ENCODE measurements at regions not wholly inside any gene's neighbourhood (a gene's known extent, or its start where the extent isn't known, plus 50 kb on each side); places are given as distances from the start of the nearest gene placed in this dataset.
"Not testable (repeated sequence)": the region's sequence is repeated elsewhere in the genome, so short reads cannot be mapped to it uniquely, and the experiment has no call there.

DNA sequence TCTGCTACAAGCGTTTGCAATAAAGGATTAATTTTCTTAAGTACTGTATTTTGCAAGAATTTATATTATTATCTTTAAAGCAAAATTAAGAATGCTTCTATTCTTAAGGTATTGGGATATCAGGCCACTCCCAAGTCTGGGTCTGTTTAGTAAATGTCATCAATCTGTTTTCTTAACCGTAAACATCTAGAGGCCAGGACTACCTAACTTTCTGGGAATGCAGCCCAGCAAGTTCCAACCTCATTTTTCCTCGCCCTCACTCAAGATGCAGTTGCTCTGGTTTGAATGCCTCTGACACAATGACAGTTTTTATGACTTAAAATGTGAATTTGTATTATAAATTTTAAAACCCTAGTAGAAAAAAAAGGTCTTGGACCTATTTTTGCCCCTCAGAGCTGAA, 143.5 kb downstream of the INHBA start:
- Histone ChIP-seq H3K4me3 (ENCODE audit: severe bottlenecking) (no peak overlapping the region), H3K4me1 (ENCODE audit: insufficient read depth, poor library complexity, severe bottlenecking) (no peaks in the 10 kb centered on the region), H3K36me3 (ENCODE audit: low read depth) (no peaks in the 10 kb centered on the region), H3K9me3 (ENCODE audit: severe bottlenecking) (no peaks in the 10 kb centered on the region), H3K27ac (ENCODE audit: poor library complexity, severe bottlenecking) (no peak overlapping the region), H3K27me3 (ENCODE audit: insufficient read depth, poor library complexity, severe bottlenecking) (no peaks in the 10 kb centered on the region)
- TF ChIP-seq CTCF (IDR thresholded peaks at IDR 0.05; ENCODE audit: poor library complexity, severe bottlenecking): no peak
- no peak for DNase-seq (ENCODE audit: low spot score)
- no peak for ATAC-seq (ENCODE audit: low read depth)

DNA sequence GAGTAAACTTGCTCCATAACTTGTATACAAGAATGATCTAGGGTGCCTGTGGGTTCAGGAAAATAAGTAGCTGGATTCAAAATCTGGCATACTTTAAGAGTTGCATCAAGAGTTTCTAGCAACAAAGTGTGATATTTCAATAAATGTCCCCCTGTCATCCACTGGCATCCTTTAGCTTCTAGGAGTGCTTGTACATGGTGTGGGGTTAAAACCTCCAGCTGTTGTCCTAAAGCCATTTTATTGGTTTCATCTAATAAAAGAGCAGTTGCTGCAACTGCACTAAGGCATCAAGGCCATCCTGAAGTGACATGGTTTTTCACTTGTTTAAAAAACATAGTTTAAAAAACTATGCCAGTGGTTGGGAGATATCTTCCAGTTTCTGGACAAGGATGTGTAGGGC, 148.4 kb downstream of the INHBA start:
- TF ChIP-seq CTCF (IDR thresholded peaks at IDR 0.05; ENCODE audit: poor library complexity, severe bottlenecking): no peak
- no peaks in the 10 kb centered on the region for H3K27me3 ChIP-seq (ENCODE audit: insufficient read depth, poor library complexity, severe bottlenecking)
- no peaks in the 10 kb centered on the region for H3K9me3 ChIP-seq (ENCODE audit: severe bottlenecking)
- no peak overlapping the region for H3K27ac ChIP-seq (ENCODE audit: poor library complexity, severe bottlenecking)
- ATAC-seq (ENCODE audit: low read depth): no peak
- H3K4me1 ChIP-seq (ENCODE audit: insufficient read depth, poor library complexity, severe bottlenecking): no peaks in the 10 kb centered on the region
- no peaks in the 10 kb centered on the region for H3K36me3 ChIP-seq (ENCODE audit: low read depth)
- no peak for DNase-seq (ENCODE audit: low spot score)
- no peak overlapping the region for H3K4me3 ChIP-seq (ENCODE audit: severe bottlenecking)

DNA sequence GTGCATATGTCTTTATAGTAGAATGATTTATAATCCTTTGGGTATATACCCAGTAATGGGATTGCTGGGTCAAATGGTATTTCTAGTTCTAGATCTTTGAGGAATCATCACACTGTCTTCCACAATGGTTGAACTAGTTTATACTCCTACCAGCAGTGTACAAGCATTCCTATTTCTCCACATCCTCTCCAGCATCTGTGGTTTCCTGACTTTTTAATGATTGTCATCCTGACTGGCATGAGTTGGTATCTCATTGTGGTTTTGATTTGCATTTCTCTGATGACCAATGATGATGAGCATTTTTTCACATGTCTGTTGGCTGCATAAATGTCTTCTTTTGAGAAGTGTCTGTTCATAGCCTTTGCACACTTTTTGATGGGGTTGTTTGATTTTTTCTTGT, 152.8 kb downstream of the INHBA start:
- not testable (repeated sequence) for H3K9me3 ChIP-seq (ENCODE audit: severe bottlenecking); H3K27ac ChIP-seq (ENCODE audit: poor library complexity, severe bottlenecking); H3K4me3 ChIP-seq (ENCODE audit: severe bottlenecking); DNase-seq (ENCODE audit: low spot score); H3K36me3 ChIP-seq (ENCODE audit: low read depth); ATAC-seq (ENCODE audit: low read depth); H3K4me1 ChIP-seq (ENCODE audit: insufficient read depth, poor library complexity, severe bottlenecking); H3K27me3 ChIP-seq (ENCODE audit: insufficient read depth, poor library complexity, severe bottlenecking)

DNA sequence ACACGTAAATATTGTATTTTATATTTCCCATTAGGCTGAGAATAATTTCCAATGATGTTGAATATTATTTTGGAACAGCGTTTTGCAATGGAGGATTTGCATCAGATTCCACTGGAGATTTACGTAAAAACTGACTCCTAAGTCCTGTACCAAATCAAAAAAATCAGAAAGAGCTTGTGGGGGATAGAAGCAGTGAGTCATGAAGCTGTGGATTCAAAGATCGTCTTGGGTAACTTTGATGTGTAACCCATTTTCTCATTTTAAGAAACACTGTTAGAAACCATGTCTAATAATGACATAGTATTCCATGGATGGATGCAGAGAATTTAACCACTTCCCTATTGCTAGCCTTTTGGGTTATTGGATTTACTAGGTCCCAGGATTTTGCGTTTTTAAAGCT, 158.6 kb downstream of the INHBA start:
- Histone ChIP-seq H3K27me3 (ENCODE audit: insufficient read depth, poor library complexity, severe bottlenecking) (no peaks in the 10 kb centered on the region), H3K9me3 (ENCODE audit: severe bottlenecking) (no peaks in the 10 kb centered on the region), H3K27ac (ENCODE audit: poor library complexity, severe bottlenecking) (no peak overlapping the region), H3K36me3 (ENCODE audit: low read depth) (no peaks in the 10 kb centered on the region), H3K4me1 (ENCODE audit: insufficient read depth, poor library complexity, severe bottlenecking) (no peaks in the 10 kb centered on the region), H3K4me3 (ENCODE audit: severe bottlenecking) (no peak overlapping the region)
- no peak for TF ChIP-seq CTCF (IDR thresholded peaks at IDR 0.05; ENCODE audit: poor library complexity, severe bottlenecking)
- DNase-seq (ENCODE audit: low spot score) (no peak), ATAC-seq (ENCODE audit: low read depth) (no peak)

GRCh38 chr7:41540601-41541000, 162.3 kb downstream of the INHBA start:
- Histone ChIP-seq H3K36me3 (ENCODE audit: low read depth) (no peaks in the 10 kb centered on the region), H3K27me3 (ENCODE audit: insufficient read depth, poor library complexity, severe bottlenecking) (no peaks in the 10 kb centered on the region), H3K27ac (ENCODE audit: poor library complexity, severe bottlenecking) (no peak overlapping the region), H3K9me3 (ENCODE audit: severe bottlenecking) (no peaks in the 10 kb centered on the region), H3K4me3 (ENCODE audit: severe bottlenecking) (no peak overlapping the region), H3K4me1 (ENCODE audit: insufficient read depth, poor library complexity, severe bottlenecking) (no peaks in the 10 kb centered on the region)
- no peak for TF ChIP-seq CTCF (IDR thresholded peaks at IDR 0.05; ENCODE audit: poor library complexity, severe bottlenecking)
- no peak for DNase-seq (ENCODE audit: low spot score)
- no peak for ATAC-seq (ENCODE audit: low read depth)
